HG03103 (cell line): ENCODE measurements at regions not wholly inside any gene's neighbourhood (a gene's known extent, or its start where the extent isn't known, plus 50 kb on each side); places are given as distances from the start of the nearest gene placed in this dataset.

Experiments
- ATAC-seq: cut with Tn5 transposase; IDR thresholded peaks from one replicate; pipeline ENCODE4 v1.9.1; 2021; ENCODE audit warnings: low read depth; ENCODE audit not compliant: unreplicated experiment

DNA sequence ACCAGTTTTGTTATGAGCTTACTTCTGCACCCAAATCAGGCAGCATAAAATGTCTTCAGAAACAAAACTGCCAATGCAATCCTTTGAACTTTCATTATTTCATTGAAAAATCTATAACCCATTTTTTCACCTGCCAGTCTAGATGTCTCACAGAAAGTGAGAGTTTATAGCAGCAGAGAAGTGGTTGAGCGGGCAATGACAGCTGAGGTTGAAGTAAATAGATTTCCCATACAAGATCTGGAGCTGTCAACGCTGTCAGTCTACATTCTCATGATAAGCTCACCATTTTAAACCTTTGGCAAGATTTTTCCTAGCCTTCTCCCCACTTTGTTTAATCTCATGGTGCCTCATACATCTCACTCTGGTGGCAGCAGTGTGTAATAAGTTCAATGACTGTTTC, 1144.9 kb upstream of the PCDH9 start:
- no peak for ATAC-seq

DNA sequence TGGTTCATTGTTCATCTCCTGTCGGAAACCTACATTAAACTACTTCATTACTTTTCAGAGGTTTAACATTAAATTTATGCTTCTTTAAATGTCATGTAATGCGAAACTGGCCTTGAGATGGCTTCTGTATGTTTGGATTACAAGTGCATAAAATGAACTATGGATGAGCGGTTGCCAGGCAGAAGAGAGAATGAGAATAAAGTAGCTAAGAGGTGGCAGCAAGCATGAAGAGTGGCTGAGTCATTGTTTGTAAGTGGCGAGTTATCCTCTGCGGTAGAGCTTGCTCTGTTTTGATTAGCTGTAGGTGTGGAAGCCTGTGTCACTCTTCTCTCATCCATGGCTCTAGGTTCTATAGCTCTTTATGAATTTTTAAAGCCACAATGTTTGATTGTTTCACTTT, 1139.6 kb upstream of the PCDH9 start:
- ATAC-seq: no peak

DNA sequence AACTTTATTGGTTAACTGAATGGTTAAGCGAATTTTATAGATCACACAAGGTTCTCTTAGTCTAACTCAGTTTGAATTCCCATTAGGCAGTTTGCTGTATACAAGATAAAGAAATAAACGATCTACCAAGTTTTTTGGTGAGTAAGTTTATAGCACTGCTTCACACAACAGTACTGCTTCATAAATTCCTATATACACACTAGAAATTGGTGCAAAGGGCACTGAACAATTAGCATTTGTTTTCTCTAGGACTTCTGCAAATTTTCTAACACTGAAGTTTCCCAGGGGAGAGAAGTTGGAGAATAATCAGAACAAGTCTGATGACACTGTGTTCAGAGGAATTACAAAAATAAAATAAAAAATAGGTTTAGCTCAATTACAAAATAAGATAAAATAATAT, 1138.8 kb upstream of the PCDH9 start:
- ATAC-seq: no peak

DNA sequence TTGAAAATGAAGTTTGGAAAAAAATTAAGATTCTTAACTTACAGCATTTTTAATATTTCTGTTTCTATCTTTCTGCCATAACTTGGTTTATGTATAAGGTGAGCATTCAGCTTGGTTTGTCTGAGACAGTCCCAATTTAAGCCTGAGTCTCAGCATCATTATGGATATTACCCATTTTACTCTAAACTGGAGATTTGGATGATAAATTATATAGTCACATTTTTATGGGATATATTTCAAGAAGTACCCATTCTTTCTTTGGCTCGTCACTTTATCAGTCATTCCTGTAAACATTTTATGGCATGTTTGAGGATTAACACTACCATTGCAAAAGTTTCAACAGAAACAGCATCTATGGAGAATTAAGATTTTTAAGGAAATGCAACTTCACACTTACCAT, 1129.0 kb upstream of the PCDH9 start:
- ATAC-seq: no peak

DNA sequence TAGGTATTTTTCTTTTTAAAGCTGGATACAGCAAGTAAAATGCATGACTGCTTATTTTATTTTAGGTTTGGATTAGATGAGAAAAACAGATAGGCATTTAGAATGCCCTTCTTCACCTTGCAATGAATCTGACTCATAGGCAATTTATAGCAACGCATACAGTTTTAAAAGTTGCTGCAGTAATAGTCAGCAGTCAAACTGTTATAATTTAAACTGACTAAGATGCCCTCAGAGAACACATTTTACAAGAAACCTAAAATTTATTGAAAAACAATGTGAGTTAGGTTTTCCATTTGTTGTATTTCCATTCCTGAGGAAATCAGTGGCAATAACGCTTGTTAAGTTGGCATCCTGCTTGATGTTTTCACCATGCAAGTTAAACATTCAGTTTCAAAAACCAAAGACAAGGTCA, 1128.2 kb upstream of the PCDH9 start:
- no peak for ATAC-seq

DNA sequence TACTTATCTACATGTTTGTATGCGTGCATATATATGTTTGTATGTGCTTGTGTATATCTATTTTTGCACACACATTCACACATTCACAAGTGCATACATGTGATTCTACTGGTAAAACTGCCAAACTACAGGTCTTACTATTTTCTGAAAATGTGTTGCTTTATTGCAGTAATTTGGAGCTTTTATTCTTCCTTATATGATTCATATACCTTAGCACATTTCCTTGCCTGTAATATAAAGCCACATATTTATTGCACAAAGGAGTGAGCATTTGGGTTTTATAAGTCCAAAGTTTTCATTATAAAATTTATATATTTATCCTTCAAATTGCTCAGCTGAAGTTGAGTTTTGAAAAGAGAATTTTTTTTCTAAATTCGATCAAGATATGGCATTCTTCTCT, 1120.4 kb upstream of the PCDH9 start:
- ATAC-seq: no peak

DNA sequence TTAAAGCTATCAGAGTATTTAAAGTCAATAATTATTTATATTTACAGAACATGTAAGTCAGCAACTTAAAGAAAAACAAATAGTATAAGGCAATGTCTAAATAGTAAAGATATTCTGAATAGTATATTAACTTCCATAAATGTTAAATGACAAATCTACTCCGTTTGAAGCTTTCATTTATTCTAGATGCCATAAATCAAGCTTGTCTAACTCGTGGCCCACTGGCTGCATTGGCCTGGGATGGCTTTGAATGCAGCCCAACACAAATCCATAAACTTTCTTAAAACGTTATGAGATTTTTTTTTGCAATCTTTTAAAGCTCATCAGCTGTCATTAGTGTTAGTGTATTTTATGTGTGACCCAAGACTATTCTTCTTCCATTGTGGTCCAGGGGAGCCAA, 1117.1 kb upstream of the PCDH9 start:
- no peak for ATAC-seq

DNA sequence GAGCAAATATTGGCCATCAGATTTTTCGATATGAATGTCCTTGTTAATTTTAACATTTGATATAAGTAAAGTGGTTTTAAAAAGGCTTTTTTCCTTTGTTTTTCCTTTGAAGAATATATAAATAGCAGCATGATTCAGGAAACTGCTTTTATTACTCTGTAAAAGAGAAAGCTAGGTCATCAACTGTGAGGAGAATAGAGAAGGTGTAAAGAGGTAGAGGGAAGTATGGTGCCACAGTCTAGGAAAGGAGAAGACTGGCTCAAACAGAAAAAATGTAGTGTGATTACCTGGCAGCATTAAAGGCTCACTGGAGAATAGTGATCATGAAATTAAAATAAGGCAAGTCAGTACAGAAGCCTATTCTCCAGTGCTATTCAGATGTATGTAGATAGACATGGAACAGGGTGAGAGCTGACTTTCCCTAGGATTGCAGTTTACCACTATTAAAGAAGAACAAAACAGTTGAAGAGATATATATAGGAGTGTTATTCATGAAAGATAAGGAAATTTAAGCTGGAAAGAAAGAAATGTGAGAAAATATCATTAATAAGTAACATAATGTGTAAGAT, 1115.9 kb upstream of the PCDH9 start:
- no peak for ATAC-seq

DNA sequence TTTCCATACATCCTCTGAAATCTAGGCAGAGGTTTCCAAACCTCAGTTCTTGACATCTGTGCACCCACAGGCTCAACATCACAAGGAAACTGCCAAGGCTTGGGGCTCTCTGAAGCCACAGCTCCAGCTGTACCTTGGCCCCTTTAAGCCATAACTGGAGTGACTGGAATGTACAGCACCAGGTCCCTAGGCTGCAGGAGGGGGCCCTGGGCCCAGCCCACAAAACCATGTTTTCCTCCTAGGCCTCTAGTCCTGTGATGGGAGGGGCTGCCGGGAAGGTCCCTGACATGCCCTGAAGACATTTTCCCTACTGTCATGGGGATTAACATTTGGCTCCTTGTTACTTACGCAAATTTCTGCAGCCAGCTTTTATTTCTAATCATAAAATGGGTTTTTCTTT, 1093.0 kb upstream of the PCDH9 start:
- ATAC-seq: no peak

DNA sequence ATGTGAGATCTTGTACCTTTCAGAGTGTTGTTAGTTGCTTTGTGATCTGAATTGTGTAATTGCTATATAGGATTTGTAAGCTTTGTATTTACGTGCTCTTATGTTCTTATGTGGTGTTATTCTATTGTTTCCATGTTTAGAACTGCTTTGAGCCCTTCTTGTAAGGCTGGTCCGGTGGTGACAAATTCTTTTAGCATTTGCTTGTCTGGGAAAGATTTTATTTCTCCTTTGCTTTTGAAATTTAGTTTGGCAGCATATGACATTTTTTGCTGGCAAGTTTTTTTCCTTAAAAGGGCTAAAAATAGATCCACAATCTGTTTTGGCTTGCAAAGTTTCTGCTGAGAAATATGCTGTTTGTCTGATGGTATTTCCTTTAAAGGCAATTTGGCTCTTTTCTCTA, 1089.2 kb upstream of the PCDH9 start:
- ATAC-seq: no peak

DNA sequence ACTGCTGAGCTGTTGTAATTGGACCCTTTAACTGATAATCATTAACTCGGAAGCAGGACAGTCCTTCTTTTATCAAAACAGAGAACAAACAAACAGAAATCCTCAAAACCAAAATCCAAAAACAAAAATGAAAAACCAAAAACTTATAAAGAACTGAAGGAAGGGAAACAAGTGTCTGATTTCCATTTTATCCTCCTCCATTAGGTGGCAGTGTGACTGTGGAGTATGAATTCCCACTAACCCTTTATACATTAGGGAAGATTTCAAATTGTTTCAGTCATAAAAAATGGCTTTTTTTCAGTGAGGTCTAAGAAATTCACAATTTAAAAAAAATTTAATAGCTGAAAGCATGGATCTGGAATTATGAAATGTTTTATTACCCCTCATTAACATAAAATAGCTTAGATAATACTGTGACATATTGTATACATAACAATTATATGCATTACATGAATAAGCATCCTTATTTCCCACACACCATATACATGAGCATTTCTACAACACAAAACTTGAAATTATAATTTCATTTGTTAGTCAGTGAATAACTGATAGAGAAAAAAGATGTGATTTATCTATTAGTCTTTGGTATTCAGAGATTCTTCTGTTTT, 1074.3 kb upstream of the PCDH9 start:
- ATAC-seq: peak; percentile 83

DNA sequence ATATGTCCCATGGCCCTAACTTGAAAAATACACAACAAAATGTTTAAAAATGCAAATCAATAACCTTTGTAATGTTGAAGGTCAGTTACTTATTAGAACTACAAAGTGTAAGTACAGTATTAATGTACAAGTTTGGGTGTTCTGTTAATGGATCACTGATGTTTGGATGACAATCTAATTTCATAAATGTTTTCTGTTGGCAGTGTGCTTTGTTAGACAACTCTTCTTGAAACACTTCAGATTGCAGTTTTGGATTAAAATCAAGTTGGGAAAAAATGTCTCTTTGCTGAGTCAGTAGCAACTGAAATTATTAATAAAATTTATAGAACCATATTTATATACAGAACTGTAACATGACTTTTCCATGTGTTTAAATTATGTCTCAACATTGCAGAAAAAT, 1063.5 kb upstream of the PCDH9 start:
- ATAC-seq: no peak

DNA sequence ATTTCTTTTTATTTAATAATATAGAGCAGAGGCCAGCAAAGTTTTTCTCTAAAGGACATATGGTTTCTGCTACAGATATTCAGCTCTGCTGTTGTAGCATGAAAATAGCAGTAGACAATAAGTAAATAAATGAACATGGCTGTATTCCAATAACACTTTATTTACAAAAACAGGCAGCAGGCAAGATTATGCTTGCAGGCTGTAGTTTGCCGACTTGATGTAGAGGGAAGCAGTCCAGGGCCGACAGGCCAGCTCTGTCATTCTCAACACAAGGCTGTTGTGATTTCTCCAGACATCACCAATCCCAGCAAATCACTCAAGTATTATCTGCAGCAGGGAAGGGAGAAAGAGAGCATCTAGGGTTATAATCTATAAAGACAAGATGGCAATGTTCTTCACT, 1062.5 kb upstream of the PCDH9 start:
- ATAC-seq: no peak

DNA sequence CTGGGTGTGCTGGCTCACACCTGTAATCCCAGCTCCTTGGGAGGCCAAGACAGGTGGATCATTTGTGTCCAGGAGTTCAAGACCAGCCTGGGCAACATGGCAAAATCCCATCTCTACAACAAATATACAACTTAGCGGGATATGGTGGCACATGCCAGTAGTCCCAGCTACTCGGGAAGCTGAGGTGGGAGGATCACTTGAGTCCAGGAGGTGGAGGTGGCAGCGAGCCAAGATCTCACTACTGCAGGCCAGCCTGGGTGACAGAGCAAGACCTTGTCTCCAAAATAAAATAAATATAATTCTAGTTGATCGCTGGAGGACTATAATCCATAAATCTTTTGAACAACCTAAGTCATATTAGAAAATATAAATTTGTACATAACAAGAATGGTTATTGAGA, 1061.5 kb upstream of the PCDH9 start:
- ATAC-seq: no peak

DNA sequence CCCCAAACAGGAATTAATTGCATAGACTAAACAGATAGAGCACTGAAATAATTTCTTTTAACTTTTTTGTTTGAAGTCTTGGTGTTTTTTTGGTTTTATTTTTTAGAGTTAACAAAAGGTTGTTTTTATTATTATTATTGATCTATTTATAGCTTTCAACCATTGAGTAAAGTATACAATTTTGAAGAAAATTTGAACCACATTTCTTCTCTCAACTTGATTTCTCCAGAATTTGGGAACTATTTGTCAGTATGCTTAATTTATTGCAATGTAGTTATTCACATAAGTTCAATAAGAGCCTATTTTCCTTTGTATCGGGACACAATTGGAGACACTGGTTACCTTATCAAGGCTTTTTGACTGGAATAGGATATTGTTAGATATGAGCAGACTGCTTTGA, 1045.6 kb upstream of the PCDH9 start:
- no peak for ATAC-seq

DNA sequence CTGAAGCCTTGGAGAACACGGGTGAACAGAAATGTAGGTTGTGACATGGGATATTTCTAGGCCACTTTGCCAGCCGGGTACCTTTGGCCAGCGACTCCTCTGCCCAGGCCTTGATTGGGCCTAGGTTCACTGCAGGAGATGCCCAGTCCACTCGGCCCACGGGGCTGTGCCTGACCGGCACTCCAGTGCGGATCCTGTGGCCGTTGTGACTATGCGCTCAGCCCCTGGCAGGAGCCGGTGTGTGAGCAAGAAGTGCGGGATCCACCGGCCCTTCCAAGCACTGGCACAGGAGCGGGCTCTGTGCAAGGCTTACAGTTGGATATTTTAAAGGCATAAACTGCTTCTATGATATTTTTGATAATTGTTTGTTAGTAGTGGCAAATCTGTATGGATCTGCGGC, 1042.5 kb upstream of the PCDH9 start:
- no peak for ATAC-seq

DNA sequence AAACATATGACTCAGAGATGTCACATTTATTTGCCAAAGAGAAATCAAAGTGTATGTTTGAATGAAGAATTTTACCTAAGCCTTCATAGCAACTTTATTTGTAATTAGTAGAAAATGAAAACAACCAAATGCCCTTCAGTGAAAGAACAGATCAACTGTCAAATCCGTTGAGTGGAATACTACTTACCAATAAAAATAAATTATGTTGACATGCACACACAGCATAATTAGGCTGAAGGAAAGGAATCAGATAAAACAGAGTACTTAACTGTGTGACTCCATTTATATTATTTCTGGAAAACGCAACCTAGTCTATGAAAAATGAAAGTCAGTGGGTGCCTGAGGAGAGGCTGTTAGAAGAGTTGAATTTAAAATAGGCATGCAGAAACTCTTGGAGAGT, 1034.6 kb upstream of the PCDH9 start:
- no peak for ATAC-seq

DNA sequence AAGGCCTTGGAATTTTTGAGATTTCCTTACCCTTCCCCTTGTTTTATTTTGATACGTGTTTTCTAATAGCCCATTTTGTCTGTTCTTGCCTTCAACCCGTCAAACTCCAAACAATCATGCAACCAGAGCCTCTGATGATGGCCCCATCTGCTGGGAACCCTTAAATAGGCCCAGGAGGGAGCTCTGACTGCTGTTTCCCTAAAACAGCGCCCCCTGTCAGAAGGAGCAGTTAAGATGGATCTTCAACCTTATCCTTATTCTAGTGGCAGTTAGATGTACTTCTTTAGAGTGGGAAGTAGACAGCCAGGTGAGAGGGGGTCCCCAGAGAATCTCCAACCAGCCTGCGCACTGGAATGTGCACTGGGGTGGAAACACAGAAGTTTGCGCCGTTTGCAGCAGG, 1031.0 kb upstream of the PCDH9 start:
- ATAC-seq: no peak

DNA sequence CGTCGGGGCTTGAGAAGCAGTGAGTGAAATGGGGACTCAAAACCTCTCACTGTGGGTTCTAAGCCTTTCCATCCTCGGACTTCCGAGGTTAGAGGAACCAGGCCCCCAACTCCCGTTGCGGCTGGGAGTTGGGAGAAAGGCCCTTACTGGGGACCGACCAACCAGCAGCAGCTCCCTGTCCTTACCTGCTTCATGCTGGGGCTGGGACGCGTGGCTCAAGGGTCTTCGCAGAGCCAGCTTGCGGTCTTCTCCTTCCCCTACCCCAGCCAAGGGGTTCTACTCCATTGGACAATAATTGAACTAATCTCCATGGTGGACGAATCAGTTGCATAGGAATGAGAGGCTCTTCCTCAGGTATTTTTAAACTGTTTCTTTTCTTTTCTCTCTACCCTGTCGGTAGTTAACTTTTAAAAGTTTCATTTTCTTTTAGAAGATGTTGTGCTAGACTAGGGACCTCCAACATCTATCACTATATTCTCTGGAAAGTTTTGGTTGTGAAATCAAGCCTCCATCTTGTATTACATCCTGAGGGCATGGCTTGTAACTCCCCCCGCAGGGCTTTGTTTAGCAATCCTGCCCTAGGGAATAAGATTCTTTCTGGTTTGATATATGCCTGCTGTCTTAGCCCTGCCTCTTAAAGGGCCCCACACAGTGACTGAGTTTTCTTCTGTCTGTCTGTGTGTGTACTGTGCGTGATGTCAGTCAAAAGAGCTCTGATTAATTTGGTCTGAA, 1027.1 kb upstream of the PCDH9 start:
- no peak for ATAC-seq

DNA sequence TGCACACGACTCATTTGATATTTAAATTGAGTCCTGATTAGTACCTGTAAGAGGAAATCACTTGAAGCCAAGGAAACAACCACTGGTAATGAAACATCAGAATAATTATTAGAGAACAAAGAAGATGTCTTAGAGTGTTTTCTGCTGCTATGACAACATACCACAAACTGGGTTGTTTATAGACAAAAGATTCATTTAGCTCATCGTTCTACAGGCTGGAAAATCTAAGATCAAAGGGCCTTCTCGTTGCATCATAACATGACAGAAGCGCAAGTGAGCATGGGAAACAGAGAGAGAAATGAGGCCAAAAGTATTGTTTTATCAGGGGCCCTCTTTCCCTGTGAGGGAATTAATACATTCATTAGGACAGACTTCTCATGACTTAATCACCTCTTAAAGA, 1024.0 kb upstream of the PCDH9 start:
- ATAC-seq: no peak

DNA sequence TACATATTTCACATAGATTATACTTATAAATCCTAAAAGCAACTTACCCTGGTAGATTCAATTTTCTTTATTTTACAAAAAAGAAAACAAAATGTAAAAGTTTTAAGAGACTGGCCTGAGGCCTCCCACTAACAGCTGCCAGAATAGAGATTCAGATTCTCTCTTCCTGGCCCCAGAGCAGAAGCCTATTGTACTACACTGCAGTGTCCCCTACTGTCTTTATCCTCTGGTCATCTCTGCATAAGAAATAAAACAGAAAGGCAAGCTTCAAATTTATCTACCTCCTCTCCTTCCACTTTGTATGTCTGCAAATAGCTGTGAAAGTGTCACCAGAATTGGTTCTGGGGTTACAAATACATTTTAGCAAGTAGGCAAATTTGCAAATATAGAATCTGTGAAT, 1004.1 kb upstream of the PCDH9 start:
- ATAC-seq: no peak

DNA sequence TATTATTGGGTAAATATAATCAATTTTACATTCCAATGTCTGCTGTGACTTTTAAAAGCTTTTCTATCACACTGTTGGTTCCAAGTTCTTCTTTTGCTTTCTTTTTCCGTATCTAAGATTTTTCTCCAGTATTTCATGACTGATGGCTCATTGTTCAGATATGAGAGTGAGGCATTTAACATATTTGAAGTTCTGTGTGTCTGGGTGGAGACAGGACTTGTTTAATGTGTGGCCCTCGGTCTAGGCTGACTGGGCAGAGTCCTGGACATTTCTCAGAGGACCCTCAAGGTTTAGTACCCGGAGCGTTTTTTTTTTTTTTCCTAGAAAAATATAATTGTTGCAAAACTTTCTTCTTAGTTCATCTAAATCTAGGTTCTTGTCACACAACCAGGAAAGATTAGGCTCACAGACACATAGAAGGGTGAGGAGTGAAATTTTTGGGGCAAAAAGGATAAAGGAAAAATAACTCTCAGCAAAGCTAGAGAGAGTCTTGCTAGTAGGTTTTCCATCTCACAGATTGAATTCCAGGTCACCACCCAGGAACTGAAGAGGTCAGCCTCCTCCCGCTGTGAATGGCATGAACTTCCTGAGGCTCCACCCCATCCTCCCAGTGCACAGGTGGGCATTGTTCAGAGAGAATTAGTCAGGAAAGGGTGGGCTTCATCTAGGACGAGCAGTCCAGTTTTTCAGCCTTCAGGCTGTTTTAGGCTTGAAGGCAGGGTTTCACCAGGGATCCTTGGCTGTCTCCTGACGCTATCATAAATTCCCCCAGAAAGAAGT, 1002.4 kb upstream of the PCDH9 start:
- no peak for ATAC-seq
